NOMO-1 (cell line): ENCODE measurements at regions not wholly inside any gene's neighbourhood (a gene's known extent, or its start where the extent isn't known, plus 50 kb on each side); places are given as distances from the start of the nearest gene placed in this dataset.

Source experiments
- DNase-seq, 2 experiments: peaks; one replicate each; lab custom pipeline; 2025; ENCODE audit not compliant: unreplicated experiment in 2 of 2; lab: John Stamatoyannopoulos, UW

DNA sequence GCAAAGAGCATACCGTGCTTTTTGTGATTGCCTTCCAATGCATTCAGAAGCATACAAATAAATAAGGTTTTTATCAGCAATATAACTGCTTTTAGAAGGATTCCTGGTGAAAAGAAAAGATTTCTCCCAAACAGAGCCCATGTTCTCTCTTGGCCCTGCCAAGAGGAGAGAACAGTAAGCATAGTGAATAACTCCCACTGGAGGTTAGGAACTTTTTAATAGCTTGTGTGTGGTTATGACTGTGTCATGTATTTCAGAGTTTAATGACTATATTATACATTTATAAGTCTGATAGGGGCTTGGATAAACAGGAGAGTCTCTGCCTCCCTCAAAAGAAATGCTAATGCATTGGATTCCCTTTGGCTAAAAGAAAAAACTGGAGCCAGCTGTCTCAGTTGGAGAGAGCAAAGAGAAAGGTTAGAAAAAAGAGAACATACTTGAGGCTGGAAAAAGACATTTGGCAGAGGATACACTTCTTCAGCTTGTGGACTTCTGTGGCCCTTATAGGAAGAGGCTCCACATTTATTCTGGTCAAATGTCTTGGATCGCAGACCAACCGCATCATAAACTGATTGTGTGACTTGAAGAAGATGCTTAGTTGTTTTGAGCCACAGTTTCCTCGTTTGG lies 63.0 kb upstream of the SPRED2 start:
- DNase-seq, result no peak

DNA sequence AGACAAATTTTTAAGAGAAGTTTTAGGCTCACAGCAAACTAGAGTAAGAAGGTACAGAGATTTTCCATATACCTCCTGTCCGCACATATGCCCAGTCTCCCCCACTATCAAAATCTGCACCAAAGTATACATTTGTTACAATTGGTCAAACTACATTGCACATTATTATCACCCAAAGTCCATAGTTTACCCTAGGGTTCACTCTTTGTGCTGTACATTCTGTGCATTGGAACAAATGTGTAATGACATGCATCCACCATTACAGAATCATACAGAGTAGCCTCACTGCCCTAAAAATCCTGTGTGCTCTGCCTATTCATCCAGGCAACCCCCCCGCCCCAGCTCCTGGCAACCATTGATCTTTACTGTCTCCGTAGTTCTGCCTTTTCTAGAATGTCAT lies 61.7 kb upstream of the SPRED2 start:
- no peak for DNase-seq

DNA sequence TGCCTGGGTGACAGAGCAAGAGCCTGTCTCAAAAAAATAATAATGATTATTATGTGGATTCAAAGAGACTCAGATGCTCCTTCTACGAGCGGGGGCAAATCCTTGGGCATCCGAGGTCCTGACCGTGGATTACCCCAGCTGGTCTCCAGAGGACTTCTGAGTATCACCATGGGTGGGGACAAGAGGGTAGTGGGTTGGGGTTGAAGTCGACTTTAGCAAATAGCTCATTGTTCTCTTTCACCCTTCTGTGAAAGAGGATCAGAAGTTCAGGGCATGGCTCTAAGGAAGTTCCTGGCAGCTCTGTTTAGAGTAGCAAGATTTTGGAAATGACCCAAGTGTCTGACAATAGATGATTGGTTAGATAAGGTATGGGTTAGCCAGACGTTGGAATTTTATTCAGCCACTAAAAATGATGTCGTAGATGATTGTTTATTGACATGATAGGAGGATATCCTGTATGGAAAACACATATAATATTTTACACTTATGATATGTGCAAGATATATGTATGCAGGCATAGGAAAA lies 59.0 kb upstream of the SPRED2 start:
- no peak for DNase-seq

DNA sequence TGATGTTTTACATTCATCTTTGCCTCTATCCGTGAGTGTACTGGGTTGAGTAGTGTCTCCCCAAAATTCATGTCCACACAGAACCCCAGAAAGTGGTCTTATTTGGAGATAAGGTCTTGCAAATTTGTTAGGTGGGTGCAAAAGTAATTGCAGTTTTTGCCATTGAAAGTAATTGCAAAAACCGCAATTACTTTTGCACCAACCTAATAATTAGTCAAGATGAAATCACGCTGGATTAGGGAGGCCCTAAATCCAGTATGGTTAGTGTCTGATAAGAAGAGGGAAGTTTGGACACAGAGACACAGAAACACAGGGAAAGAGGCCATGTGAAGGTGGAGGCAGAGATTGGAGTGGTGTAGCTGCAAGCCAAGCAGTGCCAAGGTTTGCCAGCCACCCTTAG lies 57.8 kb upstream of the SPRED2 start:
- DNase-seq, result no peak

DNA sequence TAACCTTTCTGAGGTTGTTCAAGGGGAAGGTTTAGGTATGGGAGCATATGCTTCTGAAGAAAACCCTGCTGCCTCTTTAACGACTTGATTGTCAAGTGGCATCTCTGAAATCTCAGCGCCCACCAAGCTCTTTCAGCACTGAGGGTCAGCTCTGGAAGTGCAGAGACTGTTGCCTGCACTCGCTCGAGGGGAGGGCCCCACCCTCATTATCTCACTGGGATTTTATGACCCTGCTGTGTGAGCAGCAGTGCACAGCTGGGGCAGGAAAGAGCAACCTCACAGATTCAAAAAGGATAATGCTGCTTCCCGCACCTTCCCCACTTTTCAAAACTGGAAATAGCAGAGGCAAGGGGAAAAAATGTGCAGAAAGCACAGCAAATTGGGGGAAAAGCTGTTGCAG lies 56.9 kb upstream of the SPRED2 start:
- DNase-seq, result no peak

DNA sequence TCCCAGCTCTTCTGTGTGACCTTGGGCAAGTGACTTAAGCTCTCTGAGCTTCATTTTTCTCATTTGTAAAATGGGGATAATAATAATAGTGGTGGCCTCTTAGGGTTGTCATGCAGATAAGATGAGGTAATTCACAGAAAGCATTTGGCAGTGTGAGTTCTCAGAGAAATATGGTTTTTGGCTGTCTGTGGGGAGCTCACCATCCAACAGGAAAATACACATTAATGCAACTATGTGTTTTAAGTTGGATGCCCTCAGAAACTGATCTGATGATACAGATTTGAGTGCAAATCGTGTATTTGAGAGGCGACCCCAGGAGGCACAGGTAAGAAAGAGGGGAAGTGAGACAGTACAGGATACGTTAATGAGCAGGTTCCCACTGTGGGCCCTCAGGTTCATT lies 56.1 kb upstream of the SPRED2 start:
- no peak for DNase-seq

DNA sequence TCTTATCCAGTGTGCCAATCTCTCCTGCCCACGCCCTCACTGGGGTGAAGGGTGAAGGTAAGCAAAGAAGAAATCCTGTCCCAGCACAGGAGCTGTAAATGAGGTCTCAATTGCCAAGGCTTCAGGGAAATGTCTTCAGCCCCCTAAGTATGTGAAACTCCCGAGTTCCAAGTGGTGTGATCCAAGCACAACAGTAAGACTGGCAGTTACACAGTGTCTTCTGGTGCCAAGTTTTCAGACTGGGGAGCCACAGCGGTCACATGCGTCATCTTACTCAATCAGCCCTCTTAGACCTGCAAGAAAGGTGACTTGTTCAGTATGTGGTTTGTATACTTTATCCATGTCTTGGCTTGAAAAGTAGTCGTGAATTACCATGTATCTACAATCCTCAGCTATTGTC lies 55.0 kb upstream of the SPRED2 start:
- no peak for DNase-seq

DNA sequence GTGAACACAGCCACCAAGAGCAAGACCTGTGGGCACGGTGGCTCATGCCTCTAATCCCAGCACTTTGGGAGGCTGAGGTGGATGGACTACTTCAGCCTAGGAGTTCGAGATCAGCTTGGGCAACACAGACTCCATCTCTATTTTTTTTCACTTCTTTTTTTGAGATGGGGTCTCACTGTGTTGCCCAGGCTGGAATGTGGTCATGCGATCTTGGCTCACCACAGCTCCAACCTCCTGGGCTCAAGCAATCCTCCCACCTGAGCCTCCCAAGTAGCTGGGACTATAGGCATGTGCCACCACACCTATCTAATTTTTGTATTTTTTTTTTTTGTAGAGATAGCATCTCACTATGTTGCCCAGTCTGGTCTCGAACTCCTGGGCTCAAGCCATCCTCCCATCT lies 54.4 kb upstream of the SPRED2 start:
- DNase-seq, result no peak

DNA sequence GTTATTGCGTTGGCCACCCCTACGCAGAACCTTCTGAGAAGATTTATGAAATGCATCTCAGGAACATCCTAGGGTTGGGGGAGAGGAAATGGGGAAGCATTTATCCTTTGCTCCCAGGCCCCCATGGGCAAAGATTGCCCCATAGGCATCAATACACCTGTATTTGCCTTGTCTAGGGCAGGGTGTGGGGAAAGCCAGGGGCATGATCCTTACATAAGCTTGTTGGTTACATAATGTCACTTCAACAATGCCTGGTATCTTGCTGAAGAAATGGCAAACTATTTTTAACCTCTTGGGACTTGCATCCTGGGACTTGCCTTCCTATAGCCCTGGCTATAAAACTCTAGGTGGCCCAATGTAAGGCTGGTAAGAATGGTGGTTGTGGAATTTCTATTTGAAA lies 53.9 kb upstream of the SPRED2 start:
- no peak for DNase-seq

DNA sequence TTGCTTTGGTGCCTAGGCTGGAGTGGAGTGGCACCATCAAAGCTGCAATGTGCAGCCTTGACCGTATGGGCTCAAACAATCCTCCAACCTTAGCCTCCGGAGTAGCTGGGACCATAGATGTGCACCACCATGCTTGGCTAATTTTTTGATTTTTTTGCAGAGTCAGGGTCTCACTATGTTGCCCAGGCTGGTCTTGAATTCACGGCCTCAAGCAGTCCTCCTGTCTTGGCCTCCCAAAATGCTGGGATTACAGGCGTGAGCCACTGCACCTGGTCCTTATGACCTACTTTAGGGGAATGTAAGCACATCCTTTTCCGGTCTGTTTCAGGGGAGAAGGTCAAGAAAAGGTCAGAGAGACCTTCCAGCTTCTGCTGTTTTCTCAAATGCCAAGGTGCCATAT lies 53.4 kb upstream of the SPRED2 start:
- no peak for DNase-seq

DNA sequence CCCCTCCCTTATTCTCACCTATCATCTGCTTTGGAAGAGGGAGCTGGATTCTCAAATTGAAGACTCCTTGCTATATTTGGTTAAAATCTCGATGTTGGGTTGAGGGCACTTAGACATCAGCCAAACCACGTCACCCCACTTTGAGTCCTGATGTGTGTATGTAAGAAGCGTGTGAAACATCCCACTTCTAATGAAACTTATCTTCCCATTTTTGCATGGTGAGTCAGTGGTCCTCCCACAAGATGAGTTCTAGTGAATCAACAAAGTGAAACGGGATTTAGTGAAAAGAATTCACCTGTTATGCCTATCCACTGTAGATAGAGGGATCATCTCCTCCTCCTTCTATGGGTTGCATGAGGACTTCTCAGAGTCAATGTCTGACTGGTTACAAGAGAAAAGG lies 51.4 kb upstream of the SPRED2 start:
- no peak for DNase-seq

DNA sequence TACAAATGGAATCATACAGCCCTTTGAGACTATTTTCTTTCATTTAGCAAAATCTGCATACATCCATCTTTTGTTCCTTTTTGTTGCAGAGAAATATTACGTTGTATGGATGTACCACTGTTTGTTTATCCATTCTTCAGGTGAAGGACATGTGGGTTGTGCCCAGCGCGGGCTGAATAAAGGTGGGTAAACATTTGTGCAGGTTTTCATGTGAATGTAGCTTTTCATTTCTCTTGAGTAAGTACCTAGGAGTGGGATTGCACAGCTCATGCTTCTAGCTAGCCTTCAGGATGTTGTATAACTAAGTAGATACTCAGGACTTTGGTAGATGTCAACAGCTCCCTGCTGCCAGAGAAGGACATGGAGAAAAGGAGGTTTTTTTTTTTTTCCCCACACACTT lies 50.6 kb upstream of the SPRED2 start:
- DNase-seq, result no peak
